ENCODE measurements at regions not wholly inside any gene's neighbourhood (a gene's known extent, or its start where the extent isn't known, plus 50 kb on each side); places are given as distances from the start of the nearest gene placed in this dataset.
"Not testable (repeated sequence)": the region's sequence is repeated elsewhere in the genome, so short reads cannot be mapped to it uniquely, and the experiment has no call there.

DNA sequence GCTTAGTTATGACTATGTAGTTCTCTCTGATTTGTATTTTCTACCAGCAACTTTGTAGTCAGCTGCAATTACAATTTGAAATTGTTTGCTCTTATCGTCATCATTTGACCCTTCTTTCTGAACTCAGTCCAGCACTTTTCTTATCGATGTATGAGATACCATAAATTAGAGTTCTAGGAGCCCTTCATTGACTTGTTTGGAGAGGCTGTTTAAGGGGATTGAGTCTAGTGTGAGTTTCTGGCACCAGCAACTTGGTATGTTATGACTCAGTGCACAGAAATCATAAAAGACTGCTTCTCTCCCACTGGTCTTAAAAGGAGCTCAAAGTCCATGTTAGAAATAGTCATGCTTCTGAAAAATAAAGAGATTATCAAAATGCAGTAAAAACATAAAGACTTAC, 190.3 kb downstream of the TENT5A start:
- DNase-seq (no peak), ATAC-seq (no peak)

DNA sequence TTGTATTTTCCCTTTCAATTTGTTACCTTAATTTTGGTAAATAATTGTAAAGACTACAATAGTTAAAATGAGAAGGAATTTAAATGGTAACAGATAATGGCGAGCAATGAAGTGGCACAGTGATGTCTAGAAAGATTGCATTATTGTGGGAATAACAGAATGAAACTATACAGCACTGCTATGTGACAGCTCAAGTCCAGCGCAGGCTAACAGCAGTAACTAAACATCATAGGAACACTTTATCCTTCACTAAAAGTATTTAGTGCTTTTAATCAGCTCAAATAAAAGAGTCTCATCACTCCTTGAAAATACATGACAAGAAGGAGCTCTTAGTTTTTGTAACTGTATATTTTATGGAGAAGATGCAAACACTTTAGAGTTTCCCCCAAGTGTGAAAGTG, 190.8 kb downstream of the TENT5A start:
- no peak for DNase-seq
- ATAC-seq: no peak

DNA sequence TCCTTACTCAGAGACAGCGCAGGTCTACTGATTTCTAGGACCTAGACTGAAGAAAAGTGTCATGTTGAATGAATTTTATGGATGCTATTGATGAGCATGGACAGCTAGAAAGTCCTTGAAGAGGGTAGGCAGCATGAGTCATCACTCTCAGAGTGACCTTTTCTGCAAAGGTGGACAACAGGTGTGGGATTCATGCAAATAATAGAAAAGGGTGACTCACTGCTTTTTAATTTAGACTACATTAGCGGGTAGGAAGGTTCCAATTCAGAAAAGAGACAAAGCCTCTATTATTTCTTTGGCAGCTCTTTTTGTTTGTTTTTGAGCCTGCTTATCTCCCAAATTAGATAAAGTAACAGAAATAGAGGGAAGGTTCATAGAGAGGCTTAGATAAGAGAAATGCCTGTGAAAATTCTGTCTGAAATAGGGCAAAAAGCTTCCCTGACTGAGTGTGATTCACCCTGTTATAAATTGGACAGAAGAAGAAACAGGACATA, 191.4 kb downstream of the TENT5A start:
- DNase-seq: no peak
- no peak for ATAC-seq

DNA sequence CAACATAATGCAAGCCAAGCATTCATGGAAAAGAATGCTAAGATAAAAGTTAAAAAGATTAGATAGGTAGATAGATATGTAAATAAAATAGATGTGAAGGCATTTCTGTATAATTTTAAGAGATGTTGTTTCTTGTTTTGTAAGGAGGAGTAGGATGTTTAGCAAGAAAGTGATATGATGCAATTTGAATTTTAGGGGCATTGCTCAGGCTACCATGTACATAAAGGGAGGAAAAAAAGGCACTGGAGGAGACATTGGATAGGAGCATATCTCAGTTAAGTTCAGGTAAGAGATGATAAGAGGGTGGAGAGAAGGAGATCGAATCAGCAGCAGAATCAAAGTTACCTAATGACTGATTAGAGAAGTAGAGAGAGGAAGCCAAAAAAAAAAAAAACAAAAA, 194.7 kb downstream of the TENT5A start:
- DNase-seq: no peak

DNA sequence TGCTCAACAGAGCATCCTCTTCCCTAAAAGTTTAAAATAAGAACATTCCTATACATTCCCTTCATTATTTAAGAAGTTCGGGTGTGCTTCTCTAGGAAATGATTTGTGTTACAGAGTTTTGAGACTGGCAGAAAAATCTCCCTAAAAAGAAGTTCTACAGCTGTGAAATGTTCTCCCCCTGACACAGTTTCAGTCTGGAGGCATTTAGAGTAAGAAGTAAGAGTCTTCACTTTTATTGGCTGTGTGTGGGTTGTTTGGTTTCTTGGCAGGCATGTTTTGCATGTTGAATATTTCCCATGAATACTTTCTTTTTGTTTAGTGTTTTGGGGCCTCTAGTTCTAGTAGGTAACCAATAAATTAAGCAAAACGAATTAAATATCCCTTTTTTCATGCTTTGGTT, 195.9 kb downstream of the TENT5A start:
- ATAC-seq: no peak
- DNase-seq: no peak

More for the DNA sequence above, 194.7 kb downstream of the TENT5A start:
- no peak for ATAC-seq

DNA sequence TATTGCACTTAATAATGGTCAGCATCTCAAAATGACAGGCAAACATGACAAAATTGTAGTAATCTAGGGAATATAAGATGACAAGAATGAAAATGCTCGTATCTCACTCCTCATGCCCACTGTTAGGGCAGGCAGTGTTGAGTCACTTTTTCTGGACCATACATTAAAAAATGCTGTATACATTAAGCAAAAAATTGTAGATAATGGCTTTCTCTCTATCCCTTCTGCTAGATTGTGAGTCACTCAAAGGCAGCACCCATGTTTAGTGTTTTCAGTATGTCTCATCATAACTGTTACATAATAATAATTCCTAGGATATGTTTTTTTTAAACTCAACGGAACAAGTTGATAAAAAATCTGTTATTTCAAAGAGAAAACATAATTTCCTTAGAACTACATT, 199.3 kb downstream of the TENT5A start:
- ATAC-seq (no peak), DNase-seq (no peak)

DNA sequence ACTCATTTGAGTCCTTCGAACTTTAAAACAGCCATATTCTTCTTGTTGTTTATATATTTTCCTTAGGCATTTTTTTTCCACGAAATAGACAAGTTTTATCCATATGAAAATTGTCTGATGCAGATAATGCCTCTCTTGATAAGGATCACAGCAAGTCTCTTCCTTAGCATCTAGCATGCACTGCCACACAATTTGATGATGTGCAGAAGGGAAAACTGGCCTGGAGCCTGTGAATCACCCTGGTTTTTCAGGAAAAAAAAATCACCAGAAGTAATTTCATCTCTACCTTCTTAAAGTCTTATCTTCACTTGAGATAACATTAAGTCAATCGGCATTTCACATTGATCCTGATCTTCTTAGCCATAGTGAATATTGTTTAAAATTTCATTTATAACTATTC, 199.8 kb downstream of the TENT5A start:
- no peak for DNase-seq
- no peak for ATAC-seq

DNA sequence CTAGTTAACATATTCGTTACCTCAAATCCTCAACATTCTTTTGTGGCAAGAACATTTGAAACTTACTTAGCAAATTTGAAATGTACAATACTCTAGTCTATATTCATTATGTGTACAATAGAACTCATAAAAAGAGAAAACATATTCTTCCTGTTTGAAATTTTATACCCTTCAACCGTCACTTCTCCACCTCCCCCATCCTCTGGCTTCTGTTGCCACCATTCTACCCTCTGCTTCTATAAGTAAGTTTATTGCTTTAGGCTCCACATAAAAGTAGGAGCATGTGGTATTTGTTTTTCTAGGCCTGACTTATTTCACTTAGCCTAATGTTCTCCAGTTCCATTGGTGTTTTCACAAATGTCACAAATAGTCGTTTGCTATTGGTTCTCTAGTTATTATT, 205.3 kb downstream of the TENT5A start:
- DNase-seq (no peak), ATAC-seq (no peak)

DNA sequence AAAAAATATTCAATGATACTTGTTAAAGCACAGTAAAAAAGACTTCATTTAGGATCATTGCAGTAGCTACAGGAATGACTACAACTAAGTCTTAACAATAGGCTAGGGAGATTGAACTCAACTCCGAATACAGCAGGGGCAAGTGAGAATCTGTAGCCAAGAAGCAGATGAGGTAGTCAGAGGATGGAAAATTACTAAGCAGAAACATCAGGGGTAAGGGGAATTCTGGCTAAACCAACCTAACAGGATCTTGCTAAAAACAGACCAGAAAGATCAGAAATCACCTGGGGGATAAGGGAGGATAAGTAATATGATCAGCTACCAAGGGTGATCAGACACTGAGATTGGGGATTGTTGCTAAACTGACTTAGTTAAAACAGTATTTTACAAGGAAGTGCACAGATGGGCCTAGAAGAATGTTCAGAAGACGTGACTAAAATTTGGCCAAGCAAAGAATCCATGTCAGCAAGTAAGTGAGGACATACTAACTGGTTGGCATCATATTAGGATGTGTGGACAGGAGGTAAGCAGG, 217.5 kb downstream of the TENT5A start:
- no peak for DNase-seq
- no peak for ATAC-seq

DNA sequence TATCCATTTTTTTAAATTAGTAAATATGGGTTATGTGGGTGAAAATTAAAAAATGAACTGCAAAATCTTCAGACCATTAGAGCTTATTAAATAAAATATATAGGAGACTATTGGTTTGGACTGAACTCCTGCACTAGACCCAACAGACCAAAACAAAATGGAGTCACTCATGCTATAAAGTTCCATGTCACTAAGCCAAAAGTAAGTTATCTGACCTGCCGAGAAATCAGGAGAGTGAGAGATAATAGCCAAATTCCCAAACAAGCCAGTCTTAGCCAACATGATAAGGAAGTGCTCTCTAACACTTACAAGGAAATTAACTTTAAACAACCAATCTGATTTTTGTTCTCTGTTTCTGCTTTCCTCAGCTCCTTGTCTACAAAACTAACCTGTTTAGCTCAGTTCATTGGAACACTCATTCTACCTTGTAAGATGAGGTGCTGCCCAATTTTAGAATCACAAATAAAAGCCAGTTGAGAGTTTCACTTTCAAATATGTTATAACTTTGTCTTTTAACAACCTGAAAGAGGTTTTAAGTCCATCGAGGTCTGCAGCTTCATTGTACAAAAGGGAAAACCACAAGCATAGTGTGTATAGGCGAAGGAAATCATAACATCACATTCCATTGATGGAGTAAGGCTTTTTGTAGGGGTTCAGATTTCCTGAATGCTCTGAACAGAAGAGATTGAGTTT, 220.5 kb downstream of the TENT5A start:
- DNase-seq (no peak), ATAC-seq (no peak)

DNA sequence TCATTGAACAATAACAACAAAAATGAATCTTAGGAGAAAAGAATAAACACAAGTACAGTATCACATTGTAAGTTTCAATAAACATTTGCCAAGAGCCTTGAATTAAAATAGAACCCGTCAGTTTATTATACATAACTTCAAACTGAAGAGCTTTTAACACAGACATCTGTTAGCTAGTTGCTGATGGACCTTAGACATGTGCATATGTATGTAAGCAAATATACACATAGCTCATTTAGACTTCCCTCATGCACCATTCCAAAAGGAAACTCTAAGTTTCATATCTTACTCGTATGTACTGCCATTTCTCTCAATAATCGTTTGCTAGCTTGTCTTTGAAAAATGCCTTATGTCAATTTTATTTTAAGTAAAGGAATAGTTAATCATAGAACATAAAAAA, 235.0 kb downstream of the TENT5A start:
- ATAC-seq: no peak

DNA sequence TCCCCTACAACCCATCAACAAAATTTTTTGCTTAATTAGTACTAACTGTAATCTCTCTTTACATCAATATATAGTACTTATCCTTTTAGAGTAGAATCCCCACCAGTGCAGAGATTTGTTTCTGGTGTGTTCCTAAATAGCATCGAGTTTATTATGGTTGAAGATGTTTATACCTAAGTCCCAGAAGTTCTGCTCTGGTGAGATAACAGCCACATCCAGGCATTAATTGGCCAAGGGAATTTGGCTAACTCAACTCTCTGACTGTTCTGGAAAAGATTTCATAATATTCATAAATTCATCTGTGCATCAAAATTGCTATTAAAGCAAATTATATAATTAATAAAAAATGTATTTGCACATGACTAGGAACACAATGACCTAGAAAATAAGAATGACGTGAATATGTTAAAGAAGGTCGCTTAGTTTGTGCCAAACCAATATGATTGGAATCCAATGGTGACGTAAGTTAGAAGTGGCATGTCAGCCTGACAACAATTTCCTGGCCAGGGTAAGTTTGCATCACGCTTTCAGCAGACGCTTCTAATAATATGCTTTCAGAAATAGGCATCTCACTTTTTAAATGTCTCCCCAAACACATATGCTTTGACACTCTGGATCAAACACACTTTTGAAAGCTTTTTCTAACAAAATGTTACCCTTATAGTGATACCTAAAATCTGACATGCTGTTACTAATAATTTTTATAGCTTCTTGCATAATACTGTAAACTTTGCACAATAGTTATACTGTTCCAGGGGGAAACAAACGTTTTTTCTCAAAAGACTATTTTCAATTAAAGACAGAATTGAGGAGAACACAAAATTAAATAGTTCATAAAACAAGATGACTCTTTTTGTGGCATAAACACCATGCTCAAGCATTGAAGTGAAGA, 236.7 kb downstream of the TENT5A start:
- no peak for DNase-seq
- ATAC-seq: no peak

More for the DNA sequence above, 235.0 kb downstream of the TENT5A start:
- no peak for DNase-seq

DNA sequence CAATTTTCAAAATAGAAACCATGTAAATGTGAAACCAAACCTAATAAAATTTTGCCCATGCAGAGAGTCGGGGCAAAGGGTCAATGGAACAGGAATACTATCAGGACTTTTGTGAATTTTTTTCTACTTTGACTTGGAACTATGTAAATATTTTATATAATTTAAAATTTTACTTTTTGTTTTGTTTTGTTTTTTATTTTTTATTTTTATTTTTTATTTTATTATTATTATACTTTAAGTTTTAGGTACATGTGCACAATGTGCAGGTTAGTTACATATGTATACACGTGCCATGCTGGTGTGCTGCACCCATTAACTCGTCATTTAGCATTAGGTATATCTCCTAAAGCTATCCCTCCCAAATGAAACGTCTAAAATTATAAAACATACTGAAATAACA, 238.3 kb downstream of the TENT5A start:
- DNase-seq, ATAC-seq: not testable (repeated sequence)

DNA sequence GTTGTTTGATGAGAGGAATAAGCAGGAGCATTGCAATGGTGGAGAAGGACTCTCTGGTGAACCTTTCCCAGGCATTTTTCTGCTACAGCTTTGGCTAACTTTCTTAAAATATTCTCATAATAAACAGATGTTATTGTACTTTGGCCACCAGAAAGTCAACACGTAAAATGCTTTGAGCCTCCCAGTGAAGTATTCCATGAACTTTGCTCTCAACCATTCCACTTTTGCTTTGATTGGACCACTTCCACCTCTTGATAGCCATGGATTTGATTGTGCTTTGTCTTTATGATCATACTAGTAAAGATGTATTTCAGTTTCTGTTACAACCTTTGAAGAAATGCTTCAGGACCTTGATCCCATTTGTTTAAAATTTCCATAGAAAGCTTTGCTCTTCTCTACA, 241.1 kb downstream of the TENT5A start:
- no peak for ATAC-seq
- no peak for DNase-seq

DNA sequence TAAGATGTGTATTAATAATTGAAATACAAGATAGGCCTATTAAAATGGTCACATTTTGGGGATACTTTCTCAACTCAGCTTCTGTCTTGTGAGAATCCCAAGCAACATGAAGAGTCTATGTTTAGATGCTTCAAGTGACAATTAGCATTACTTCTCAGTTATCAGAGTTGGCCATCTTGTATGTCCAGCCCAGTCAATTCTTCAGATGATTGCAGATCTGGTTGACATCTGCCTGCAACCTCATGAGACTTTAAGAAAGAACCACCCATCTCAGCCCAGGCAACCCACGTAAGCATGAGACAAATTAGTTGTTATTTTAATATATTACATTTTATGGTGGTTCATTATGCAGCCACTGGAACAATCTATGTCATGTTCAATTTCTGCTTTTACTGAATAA, 256.5 kb downstream of the TENT5A start:
- ATAC-seq (no peak), DNase-seq (no peak)

DNA sequence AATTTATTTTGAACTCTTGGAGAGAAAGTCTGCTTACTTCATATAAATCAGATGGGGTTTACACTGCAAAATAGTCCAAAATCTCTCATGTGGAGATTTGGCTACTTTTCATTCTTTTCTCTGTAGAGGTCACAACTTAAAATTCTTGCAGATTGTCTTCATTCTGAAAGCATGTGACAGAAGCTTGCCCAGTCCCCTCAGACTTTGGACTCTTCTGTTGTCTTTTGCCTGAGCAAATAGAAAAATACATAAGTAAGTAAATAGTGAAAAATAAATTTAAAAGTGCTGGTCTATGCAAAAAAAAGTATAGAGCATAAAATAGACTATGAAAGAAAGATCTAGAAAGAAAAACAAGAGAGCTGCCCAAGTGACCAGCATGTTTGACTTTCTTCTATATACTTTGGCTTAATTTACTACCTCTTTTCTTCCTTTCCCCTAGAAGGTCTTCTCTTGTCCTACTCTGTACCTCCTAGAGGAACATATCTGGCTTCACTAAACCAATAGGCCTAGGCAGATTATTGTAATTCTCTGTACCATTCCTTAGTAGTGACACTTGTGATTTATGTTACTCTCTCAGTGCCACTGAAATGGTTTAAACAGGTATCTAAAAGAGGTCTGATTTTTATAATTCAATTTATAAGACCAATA, 260.9 kb downstream of the TENT5A start:
- ATAC-seq (no peak), DNase-seq (no peak)

DNA sequence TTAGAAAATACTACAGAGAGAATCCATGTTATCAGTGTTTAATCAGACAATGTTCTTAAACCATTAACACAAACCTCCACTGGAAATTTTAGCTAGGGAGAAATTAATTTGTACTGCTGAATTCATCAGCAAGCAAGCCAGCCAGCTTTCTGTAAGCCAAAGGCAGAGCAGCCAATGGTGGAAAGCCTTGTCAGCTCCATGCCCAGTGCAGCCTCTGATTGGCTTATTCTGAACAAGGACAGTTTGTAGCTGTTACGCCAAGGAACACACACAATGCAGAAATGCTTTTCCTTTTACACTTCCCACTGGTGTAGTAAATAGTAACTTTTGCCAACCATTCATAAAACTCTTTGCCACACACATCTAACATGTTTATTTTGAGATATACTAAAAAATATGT, 265.0 kb downstream of the TENT5A start:
- DNase-seq: no peak
- no peak for ATAC-seq

DNA sequence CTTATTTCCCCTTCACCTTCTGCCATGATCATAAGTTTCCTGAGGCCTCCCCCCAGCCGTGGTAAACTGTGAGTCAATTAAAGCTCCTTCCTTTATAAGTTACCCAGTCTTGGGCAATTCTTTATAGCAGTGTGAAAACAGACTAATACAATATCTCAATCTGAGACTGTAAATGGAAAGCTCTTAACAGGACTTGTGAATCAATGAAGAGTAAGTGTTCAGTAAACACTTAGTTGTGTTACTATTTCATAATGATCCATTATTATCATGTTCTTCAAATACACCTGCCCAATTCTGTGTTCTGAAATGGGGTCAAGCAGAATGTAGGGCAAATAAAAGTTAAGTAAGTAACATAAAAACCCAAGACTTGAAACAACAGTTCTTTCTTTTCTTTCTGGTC, 266.2 kb downstream of the TENT5A start:
- no peak for DNase-seq
- no peak for ATAC-seq

DNA sequence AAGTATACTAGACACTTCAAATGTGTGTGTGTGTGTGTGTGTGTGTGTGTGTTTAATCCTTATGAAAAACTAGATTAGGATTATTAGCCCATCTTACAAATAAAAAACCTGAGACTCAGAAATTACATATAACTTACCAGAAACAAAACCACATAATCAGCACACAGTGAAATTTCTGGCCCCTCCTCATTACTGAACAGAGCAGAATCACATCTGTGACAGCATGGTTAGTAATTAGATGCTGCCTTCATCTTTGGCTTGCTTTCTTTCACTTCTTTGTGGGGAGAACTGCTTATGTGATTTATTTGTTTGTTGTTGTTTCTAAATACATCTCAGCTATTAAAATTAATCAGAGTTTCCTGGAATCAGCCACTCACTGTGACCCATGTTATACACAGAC, 267.1 kb downstream of the TENT5A start:
- DNase-seq: no peak
- no peak for ATAC-seq

DNA sequence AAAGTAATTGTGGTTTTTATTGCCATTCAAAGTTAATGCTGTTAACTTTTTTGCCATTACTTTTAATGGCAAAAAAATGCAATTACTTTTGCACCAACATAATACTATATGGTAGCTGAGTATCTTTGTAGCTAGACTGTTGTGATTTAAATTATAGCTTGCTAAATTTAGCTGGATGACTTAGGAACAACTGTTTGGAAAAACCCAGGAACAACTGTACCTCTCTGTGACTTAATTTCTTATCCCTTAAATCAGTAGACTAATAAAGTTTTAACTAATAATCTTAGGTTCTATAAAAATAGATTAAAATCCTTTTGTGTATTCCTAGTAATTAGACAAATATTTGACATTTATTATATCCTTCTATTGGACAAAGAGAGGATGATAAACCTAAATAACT, 268.2 kb downstream of the TENT5A start:
- ATAC-seq (no peak), DNase-seq (no peak)

DNA sequence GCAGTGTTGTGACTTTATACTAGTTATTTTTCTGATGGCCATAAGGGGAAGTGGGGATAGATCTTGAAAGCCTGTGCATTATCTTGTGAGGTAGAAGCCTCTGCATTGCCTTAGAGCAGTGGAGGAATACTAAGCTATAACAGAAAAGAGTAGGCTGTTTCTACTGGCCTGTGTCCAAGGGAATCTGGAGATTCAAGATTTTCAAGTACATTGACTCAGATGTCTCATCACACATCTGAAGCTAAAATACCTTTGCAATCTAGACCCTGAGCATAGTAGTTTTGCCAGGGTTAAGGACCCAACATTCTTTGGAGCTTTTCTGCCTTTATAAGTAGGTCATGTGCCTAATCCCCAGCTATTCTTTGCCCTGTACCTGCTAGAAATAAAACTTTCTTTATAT, 272.3 kb downstream of the TENT5A start:
- DNase-seq (no peak), ATAC-seq (no peak)

DNA sequence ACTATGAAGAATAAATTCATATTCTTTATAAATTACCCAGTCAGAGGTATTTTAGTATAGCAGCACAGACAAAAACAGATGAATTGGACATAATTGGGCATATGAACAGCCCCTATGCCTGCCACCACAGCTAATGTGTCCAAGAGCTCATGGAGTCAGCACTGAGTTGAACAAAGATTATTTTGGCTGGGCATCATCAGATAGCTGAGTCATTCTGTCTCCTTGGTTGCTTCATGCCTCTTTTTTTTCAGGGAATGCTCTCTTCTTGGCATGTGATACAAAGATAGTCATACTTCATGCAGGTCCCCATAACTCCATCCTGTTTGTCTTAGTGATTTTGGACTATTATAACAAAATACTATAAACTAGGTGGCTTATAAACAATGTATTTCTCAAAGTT, 275.6 kb downstream of the TENT5A start:
- DNase-seq (no peak), ATAC-seq (no peak)

DNA sequence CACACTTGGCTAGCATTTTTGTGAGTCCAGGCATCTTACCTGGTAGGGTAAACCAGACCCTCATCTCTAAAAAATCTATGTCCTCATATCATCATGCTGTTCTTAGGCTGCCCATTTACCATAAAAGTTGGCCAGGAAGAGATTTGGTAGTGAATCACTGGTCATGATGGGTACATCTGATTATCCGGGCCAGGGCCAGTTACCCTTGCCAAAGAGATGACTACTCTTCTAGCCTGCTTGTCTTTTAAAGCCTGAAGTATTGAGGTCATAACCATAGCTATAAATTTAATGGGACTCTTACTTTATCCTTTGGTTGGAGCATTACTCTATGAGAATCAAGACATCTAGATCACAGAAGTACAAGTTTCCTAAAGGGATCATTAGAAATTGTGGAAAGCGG, 276.8 kb downstream of the TENT5A start:
- ATAC-seq: no peak
- DNase-seq: no peak
